HuH-7 (cell line): ENCODE measurements at regions not wholly inside any gene's neighbourhood (a gene's known extent, or its start where the extent isn't known, plus 50 kb on each side); places are given as distances from the start of the nearest gene placed in this dataset.

Experiments used
- DNase-seq: peaks from one replicate; pipeline ENCODE4 v3.0.0; 2011; ENCODE audit warnings: low spot score

DNA sequence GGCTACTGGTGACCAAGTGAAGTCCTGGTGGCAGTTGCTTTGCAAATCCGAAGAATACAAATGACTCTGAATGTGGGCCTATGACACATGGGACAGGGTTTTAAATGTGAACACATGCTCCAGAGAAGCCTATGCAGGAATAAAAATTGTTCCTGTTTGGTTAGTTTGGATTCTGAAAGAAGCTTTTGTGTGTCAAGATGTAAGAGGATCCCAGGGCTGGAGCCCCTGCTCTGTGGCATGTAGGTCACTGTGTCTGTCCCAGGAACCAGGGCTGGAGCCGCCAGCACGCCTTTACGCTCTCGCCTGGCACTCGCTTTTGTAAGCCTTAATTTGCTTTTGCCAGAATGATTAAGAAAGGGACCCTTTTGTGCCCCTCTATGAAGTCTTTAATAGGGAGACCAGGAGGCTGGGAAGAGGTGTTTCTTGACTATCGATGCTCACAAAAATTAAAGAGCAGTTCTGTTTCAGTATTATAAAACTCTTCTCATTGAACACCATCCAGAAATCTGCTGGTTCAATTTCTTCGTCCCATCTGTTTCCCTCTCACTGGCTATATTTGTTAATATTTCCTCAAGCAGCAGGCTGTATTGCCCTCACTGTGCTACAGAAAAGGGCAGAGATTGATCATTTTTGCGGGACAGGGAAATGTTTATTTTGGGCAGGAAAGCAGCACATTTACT lies 532.7 kb upstream of the POU3F3 start:
- no peak for DNase-seq

DNA sequence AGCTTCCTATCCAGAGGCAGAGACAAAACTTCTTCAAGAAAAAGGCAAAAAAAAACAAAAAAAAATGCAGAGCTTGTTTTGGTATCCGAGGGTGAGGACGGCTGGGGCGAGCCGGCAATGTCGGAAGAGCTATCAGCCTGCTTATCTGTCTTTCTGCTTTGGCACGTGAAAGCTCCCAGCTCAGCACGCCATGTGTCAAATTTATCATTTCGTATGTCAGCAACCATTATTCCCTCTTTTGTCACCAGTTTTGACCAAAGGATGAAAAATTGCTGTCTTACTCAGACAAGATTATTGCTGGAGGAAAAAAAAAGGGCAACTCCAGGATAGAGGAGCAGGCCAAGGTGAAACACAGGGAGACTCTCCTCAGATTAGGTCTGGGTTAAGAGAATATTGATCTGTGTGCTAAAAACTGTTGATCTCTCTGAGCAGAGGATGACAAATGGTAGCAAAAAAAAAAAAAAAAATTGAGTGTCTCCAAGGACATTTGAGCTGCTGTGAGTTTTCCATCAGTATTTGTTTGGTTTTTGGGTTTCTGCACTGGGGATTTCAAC lies 532.0 kb upstream of the POU3F3 start:
- DNase-seq = no peak

DNA sequence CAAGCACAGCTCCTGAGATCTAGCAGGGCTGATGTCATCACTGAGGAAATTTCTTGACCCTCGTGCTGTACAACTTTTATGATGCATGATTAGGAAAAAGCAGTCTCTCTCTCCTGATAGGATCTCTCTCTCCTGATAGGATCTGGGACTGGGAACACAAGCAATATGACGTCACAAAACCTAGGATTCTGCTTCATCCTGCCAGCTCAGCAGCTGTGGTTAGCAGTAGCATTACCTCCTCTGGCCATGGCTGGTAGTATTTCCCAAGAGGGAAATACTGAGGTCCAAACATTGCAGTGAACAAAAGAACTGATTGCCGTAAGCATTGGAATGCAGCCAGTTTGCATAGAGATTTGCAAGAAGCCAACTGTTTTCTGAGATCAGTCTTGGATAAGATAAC lies 521.2 kb upstream of the POU3F3 start:
- no peak for DNase-seq

DNA sequence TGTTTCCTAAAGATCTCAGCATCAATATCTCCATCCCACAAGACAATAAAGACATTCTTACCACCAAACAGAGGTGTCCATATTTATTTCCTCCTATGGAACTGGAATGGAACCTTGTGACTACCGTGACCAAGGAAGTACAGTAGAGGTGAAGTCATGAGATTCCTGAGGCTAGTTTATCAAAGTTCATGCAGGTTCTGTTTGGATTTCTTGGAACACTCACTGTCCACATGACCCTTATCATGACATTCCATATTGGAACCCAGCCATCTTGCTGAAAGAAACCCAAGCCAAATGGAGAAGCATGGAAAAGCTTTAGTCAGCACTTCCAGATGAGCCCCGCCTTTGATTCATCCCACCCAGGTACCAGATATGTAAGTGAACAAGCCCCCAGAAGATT lies 516.0 kb upstream of the POU3F3 start:
- no peak for DNase-seq

DNA sequence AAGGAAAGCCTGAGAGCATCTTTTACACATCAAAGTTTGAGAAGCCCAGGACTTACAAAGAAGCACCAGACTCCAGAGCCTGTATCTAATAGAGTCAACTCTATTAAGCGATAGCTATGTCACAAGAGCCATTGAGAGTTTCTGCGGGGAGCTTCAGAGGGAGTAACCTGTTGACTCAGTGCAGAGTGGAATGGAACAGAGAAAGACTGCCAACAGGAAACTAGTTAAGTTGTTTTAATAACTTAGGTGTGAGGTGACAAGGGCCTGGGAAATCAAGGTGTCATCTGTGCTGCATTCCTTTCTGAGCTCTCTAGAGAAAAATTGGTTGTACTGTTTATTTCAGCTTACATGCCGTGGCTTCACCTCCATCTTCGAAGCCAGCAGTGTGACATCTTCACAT lies 513.8 kb upstream of the POU3F3 start:
- DNase-seq = no peak

DNA sequence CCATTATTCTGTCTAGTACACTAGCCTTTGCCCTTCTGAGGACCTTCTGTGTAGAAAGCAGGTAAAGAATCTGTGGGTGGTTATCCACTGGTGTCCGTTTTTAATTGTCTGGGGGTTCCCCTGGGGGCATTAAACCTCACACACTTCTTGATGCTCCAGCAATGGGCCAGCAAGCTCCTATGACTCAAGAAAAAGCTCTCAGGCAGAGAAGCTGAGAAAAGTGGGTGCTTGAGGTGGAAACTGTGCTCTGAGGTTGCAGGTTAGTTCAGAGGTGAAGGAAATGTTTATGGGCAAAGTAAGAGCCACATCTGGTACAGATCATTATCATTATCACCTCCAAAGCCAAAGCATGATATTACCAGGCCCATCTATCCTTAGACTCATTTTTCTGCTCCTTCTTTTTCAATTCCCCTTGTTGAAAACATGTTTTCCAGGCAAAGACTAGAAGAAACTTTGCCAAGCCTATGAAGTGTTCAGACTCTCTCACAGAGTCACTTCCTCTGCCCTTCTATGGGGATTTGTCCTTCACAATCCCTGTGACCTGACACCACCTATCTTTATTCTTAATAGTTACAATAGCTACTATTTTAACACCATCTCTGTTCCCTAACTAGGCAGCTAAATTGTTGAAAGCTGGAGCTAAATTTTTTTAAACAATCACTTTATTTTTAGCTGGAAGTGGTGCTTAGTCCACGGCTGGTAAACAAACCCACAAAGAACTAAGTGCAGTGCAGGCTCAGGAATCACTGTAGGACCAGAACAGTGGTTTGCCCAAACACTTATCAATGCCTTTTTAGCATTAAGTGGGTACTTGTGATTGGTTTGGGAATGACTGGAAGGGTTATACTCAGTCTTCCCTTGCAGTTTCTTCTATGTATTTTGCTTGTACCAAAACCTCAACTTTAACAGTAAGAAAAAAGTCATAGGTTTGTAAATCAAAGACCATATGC lies 512.8 kb upstream of the POU3F3 start:
- DNase-seq = no peak

DNA sequence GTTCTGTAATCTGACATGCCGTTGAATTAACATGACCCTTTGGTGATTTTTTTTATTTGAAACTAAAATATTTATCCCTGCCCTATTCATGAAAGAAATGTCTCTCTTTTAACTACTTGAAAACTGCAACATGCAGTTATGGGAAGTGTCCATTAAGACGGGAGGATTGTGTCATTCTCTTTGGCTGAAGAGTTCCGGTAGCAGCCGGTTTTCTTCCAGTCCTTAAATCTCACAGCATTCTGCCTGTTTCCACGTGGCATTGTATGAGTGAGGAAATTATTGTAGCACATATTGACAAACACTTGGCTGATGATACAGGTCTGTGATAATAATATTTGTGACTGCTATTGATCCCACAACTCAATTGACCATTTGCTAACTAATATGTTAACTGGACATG lies 509.6 kb upstream of the POU3F3 start:
- no peak for DNase-seq

DNA sequence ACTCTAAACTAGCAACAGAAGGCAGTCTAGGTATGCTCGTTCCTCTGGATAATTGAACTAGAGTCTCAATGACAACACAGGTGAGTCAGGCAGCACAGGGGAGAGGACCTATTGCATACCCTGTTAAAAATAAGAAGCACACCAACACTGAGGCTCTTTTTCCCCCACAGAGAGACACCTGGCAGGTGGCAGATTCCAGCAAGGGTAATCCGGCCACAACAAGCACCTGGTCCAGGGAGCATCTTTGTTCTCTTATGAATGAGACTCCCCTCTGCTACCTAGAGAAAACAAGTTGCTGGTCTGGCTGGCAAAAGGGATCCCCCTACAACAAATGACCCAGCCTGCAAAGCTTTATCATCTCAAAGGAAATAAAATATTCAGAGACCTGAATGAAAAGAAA lies 508.9 kb upstream of the POU3F3 start:
- no peak for DNase-seq

DNA sequence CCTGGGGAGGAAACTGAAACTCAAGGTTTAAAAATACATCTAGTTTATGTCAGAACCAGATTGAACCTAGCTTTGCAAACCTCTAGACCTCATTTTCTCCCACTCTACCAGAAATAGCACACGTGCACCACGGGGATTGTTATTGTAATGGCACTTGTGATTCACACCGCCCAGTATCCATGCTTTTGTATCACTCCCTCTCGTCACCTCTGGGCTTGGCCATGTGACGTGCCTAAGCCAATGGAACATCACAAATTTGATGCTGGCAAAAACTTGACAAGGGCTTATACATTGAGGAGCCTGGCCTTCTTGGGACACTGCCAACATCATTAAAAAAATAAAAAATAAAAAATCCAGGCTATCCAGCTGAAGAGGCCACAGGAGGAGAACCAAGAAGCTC lies 495.8 kb upstream of the POU3F3 start:
- DNase-seq = no peak

DNA sequence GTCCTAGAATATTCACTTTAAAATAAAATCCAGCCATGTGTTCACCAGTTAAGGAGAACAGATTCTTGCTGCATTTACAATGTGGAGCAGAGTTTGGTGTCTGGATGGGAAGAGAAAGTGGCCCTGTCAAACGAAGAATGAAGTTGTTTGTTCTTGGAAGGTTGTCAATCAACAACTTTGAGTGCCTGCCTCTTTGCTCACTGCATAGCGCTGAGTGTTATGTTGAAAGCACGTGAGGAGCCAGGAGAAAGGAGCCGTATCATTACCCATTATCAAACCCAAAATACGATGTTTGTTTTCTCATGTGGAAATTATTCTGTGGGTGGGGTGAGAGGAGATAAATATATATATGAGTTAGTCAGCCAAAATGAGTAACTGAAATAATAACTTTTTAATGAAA lies 492.5 kb upstream of the POU3F3 start:
- no peak for DNase-seq

DNA sequence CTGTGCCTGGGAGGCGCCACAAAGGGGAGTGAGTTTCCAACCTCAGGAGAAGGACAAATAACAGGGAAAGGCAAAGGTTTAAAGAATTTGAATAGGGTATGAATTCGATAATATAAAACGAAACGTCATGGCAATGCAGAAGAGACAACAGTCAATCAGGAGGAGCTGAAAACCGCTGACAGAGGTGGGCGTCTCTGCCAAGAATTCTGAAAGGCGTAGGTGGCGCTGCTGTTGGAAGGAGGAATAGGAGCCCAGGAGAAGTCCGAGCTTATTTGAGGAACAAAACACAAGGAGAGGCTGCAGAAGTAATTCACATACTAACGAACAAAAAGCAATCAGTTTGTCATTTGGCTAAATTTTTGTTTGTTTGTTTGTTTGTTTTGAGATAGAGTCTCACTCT lies 485.8 kb upstream of the POU3F3 start:
- no peak for DNase-seq

DNA sequence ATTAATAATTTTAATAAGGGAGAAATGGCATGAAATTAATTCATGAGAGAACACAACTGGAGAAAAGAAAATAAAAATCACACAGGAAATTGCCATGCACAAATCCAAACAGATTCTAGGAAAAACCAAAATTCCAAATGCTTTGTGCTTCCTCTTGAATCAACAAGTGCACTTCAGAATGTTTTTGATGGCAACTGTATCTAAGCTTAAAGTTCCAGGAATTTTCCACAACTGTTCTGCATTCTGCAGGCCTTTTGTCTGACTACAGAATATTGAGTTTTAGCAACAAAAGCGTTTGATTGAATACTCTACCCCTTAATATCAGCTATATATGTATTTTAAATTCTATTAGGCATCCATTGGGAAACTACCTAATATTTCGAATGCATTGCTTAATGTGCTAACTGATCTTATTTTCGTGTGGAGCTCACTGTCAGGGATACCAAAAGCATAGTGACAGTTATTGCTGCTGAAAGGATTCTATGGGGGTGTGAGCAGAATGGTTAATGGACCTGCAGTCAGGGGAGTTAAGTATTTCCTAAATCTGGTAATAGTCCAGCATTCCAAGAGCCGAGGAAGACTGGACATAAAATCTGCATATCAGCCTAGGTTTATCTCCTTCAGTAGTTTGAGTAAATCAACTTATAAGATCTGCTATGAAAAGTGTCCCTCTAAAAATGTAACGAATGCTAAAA lies 482.7 kb upstream of the POU3F3 start:
- DNase-seq = no peak

DNA sequence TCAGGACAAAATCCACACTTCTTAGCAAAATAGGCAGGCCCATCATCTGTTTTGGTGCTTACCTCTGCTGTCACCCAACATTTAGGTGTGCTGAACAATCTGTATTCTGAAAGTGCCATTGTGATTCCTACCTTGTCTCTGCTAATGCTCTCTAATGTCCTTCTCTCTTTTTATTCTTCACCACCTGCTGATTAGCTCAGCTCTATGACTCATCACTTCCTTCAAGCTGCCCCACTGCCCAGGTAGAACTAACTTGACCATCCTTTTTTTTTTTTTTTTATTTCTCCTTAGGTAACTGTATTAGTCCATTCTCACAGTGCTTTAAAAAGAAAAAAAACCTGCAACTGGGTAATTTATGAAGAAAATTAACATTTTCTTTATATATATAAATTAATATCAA lies 478.7 kb upstream of the POU3F3 start:
- DNase-seq = no peak

DNA sequence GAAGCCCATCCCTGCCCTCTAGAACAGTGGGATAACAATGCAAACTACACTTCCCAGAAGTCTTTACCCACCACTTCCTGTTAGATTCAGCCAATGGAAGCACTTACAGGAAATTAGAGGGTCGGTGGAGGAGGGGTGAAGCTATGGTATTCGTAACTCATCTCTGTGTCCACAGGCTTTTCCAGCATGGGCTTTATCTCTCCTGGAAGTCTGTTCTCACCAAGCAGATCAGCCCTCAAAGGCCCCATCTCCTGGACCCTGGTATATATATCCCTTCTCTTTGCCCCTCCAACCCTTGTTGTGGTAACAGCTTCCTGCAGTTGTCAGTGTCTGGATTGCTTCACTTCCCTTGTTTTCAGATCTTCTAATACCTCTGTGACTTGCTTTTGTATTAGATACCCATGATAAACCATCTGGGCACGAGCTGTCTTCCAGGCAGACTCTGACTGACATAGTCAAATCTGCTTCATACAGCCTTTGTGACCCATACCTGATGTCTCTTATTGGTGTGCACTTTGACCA lies 475.0 kb upstream of the POU3F3 start:
- DNase-seq = peak; percentile 26

DNA sequence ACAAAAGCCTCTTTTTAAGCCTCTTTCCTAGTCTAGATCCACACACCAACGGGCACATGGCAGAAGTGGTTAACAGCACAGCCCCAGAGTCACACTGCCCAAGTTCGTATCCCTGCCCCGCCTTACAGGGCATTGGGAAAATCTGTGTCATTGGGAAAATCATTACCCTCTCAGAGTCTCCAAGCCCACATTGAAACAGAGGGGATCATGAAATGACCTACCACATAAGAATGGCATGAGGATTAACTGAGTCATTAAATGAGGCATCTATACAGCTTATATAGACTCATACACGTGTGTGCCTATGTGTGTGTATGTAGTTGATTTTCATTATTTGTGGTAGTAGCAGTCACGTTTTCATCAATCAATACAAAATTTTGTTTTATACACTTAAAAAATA lies 469.0 kb upstream of the POU3F3 start:
- DNase-seq = no peak

DNA sequence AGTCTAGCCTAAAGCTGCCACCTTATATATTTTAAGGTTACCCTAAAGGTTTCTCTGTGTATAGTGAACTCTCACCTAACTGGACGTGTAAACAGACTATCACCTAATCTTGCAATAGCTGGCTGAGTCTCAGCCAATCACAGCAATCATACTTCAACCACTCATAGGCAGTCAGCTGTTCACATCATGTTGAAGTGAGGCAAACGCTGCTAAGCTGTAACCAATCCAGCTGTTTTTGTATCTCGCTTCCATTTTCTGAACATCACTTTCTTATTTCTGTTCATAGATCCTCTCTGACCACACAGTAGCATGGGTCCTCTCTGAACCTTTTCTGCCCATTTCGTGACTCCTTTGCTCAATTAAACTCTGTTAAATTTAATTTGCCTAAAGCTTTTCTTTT lies 468.2 kb upstream of the POU3F3 start:
- no peak for DNase-seq

DNA sequence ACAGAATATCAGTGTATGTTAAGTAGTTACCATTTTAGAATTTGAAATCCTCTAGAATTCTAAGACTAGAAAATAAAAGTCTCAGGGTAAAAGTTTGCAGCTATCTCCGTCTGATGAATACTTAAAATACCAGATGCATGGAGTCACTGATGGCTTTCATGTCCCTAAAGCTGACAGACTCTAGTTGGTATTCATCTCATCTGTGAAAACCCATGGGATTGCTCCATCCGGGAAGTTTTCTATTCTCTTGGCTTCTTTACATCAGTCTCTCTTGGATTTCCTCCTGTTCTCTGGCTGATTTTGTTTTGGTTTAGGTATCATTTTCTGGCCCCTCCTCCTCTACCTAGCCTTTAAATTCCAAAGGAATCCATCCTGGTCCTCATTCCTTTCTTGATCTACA lies 465.6 kb upstream of the POU3F3 start:
- DNase-seq = no peak

DNA sequence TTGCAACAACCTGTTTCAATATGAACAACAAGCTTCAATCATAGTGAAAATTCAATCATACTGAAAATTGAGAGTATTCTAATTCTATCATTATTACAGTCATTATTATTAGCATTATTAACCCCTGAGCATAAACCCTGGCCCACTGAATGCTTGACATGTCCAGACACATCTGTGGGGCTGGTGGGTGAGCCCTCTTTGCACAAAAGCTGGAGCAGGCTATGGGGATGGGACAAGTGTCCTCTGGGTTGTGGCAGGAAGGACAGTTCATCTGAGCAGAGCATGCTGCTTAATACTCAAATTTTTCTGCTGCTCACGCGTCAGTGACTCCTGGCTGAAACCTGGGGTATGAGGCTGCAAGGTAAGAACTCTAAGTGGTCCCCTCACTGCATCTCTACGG lies 451.1 kb upstream of the POU3F3 start:
- no peak for DNase-seq

DNA sequence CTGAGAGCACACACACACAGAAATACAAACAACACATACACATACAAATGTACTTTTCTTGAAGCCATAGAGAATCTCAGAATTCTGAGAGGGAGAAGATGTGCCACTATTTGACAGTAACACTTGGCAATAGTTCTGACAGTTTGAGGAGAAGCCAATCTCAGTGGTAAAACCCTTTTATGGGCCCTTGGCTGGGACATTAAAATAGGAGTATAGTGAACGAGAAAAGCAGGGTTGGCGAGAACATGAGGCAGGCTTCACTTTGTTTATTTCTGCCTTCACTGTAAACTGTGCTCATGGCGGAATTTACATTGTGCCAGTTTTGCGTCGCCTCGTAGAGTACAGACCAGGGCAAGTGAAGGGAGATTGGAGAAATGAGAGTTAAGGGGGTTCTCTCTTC lies 449.4 kb upstream of the POU3F3 start:
- no peak for DNase-seq

DNA sequence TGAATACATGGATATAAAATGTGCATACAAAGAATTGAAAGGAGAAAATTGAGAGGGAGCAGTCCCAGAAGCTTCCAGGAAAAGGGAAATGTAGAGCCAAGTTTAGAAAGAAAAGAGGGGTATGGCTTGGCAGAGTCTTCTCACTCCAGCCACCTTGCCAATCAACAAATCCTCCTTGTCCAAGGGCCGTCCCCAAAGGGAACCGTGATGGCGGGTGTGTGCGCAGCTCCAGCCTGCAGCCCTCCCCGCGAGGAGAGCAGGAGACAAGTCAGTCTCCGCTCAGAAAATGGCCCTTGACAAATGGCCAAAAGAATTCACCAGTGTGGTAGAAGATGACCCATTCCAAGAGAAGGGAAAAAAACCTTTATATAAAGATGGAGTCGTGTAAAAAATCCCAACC lies 448.3 kb upstream of the POU3F3 start:
- no peak for DNase-seq

DNA sequence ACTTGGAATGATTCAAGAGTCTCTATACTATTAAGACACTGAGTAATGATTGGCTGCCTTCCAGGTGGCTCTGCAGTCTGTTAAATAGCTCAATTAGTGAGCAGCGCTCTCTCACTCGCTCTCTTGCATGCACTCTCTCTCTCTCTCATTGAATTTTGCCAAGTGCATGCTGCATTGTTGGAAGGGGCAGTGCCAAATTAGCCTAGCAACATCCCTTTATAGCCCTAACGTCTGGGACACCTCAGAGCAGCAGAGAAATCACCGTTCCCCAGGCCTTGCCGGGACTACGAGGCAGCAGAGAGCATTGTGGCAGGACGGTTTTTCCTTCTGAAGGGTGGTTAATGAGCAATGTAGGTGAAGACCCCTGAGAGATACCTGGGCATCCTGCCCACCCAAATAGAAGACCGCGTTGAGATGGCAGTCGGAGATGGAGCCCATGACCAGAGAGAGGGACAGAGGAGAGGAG lies 447.6 kb upstream of the POU3F3 start:
- DNase-seq = no peak

DNA sequence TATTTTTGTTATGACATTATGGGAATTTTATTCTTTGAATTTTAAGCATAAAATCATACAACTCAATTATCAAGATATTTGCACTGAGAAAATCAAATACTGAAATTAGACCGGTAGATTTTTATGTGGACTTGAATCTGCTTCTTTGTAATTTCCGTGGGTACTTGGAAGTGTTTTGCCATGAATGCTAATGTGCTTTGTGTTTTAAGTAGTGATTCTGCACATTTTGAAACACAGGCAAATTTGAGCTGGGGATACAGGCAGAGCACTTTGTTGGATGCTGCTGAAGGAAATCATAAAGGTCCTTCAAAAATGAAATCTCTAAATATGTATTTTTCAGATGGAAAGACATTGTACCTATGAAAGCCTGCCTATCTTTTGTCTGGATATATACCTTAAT lies 446.3 kb upstream of the POU3F3 start:
- DNase-seq = no peak
